ENCODE measurements at regions not wholly inside any gene's neighbourhood (a gene's known extent, or its start where the extent isn't known, plus 50 kb on each side); places are given as distances from the start of the nearest gene placed in this dataset.
A peak's percentile ranks its signal among the peaks of the same experiment; 100 is the strongest.

- no peaks in the 10 kb centered on the region for H3K36me3 ChIP-seq (replicated peaks; ENCODE audit: insufficient read depth, low read depth)
- H3K79me2 ChIP-seq, result no peaks in the 10 kb centered on the region
- TF ChIP-seq EZH2phosphoT487 (IDR thresholded peaks at IDR 0.05; ENCODE audit: low read depth, severe bottlenecking, unreplicated experiment), result no peak
- no peak for TF ChIP-seq EZH2 (IDR thresholded peaks at IDR 0.05; ENCODE audit: borderline replicate concordance)
- no peak for TF ChIP-seq CTCF (IDR thresholded peaks at IDR 0.05; ENCODE audit: poor library complexity)
- H3K4me2 ChIP-seq, result peak overlapping the region; percentile 25
- H3K9me2 ChIP-seq (replicated peaks; ENCODE audit: insufficient read depth), result no peaks in the 10 kb centered on the region
- no peaks in the 10 kb centered on the region for H4K20me1 ChIP-seq (ENCODE audit: insufficient read depth, poor library complexity, severe bottlenecking)
- H3K27ac ChIP-seq, result peak overlapping the region; percentile 41
- no peaks in the 10 kb centered on the region for H3K9me3 ChIP-seq (ENCODE audit: low read depth)
- no peak for DNase-seq (ENCODE audit: low spot score)
- H3K4me3 ChIP-seq, result no peak overlapping the region
- no peak overlapping the region for H2AFZ ChIP-seq
- WGBS (ENCODE audit: low lambda C conversion rate, missing lambda C conversion rate), result 50% methylated on average over 5 of the region's 5 CpGs
- no peaks in the 10 kb centered on the region for H3K27me3 ChIP-seq
- H3K4me1 ChIP-seq (ENCODE audit: insufficient read depth), result peaks cover 6% of the 10 kb centered on the region
These were observed 66.6 kb upstream of the NELL2 start for GRCh38 chr12:44942714-44943113.

- Histone ChIP-seq H3K79me2 (no peaks in the 10 kb centered on the region), H3K9me3 (ENCODE audit: low read depth) (no peaks in the 10 kb centered on the region), H3K4me1 (ENCODE audit: insufficient read depth) (no peaks in the 10 kb centered on the region), H3K9me2 (replicated peaks; ENCODE audit: insufficient read depth) (no peaks in the 10 kb centered on the region), H3K27me3 (no peaks in the 10 kb centered on the region), H3K27ac (no peak overlapping the region), H3K4me2 (no peak overlapping the region), H2AFZ (no peak overlapping the region), H3K4me3 (no peak overlapping the region), H4K20me1 (ENCODE audit: insufficient read depth, poor library complexity, severe bottlenecking) (no peaks in the 10 kb centered on the region), H3K36me3 (replicated peaks; ENCODE audit: insufficient read depth, low read depth) (no peaks in the 10 kb centered on the region)
- 44% methylated on average over 4 of the region's 4 CpGs for WGBS (ENCODE audit: low lambda C conversion rate, missing lambda C conversion rate)
- peak; percentile 88 for DNase-seq (ENCODE audit: low spot score)
- peak; percentile 76 for TF ChIP-seq CTCF (IDR thresholded peaks at IDR 0.05; ENCODE audit: poor library complexity)
- no peak for TF ChIP-seq EZH2phosphoT487 (IDR thresholded peaks at IDR 0.05; ENCODE audit: low read depth, severe bottlenecking, unreplicated experiment)
These were observed 55.0 kb upstream of the NELL2 start for GRCh38 chr12:44930972-44931600.

GRCh38 chr12:44929236-44929885 is 53.2 kb upstream of the NELL2 start:
- no peaks in the 10 kb centered on the region for H3K79me2 ChIP-seq
- TF ChIP-seq EZH2 (IDR thresholded peaks at IDR 0.05; ENCODE audit: borderline replicate concordance) (no peak), EZH2phosphoT487 (IDR thresholded peaks at IDR 0.05; ENCODE audit: low read depth, severe bottlenecking, unreplicated experiment) (no peak), CTCF (IDR thresholded peaks at IDR 0.05; ENCODE audit: poor library complexity) (no peak)
- no peak overlapping the region for H3K4me2 ChIP-seq
- H2AFZ ChIP-seq, result no peak overlapping the region
- no peak overlapping the region for H3K4me3 ChIP-seq
- H3K27ac ChIP-seq, result no peak overlapping the region
- no peaks in the 10 kb centered on the region for H3K9me3 ChIP-seq (ENCODE audit: low read depth)
- no peak for DNase-seq (ENCODE audit: low spot score)
- H4K20me1 ChIP-seq (ENCODE audit: insufficient read depth, poor library complexity, severe bottlenecking), result no peaks in the 10 kb centered on the region
- no peaks in the 10 kb centered on the region for H3K36me3 ChIP-seq (replicated peaks; ENCODE audit: insufficient read depth, low read depth)
- H3K27me3 ChIP-seq, result no peaks in the 10 kb centered on the region
- no peaks in the 10 kb centered on the region for H3K4me1 ChIP-seq (ENCODE audit: insufficient read depth)
- H3K9me2 ChIP-seq (replicated peaks; ENCODE audit: insufficient read depth), result no peaks in the 10 kb centered on the region
- 81% methylated on average over 3 of the region's 3 CpGs for WGBS (ENCODE audit: low lambda C conversion rate, missing lambda C conversion rate)

Data from hepatocyte (in vitro differentiated cells).